KMS-11 (cell line): ENCODE measurements at regions not wholly inside any gene's neighbourhood (a gene's known extent, or its start where the extent isn't known, plus 50 kb on each side); places are given as distances from the start of the nearest gene placed in this dataset.
"Not testable (repeated sequence)": the region's sequence is repeated elsewhere in the genome, so short reads cannot be mapped to it uniquely, and the experiment has no call there.

ENCODE experiments used
- H2AFZ ChIP-seq: fragments of 200-600 bp; sonication (generic); 2 replicates; pipeline ENCODE4 v1.6.1; 2016; ENCODE audit warnings: antibody characterized with exemption, mixed run types, low read depth
- H3K27ac ChIP-seq: fragments of 200-600 bp; sonication (generic); 2 replicates; pipeline ENCODE4 v1.6.1; 2016; ENCODE audit warnings: mild to moderate bottlenecking, mixed run types
- H3K27me3 ChIP-seq: fragments of 200-600 bp; sonication (generic); 2 replicates; pipeline ENCODE4 v1.6.1; 2017; ENCODE audit warnings: mild to moderate bottlenecking, low read depth, mixed run types, moderate library complexity; ENCODE audit not compliant: insufficient read depth
- H3K36me3 ChIP-seq: fragments of 200-600 bp; sonication (generic); 2 replicates; pipeline ENCODE4 v1.6.1; 2017; ENCODE audit warnings: mild to moderate bottlenecking, mixed run types; ENCODE audit not compliant: insufficient read depth
- H3K4me1 ChIP-seq: fragments of 200-600 bp; sonication (generic); 2 replicates; pipeline ENCODE4 v1.6.1; 2016; ENCODE audit warnings: mild to moderate bottlenecking, low read depth, mixed run types; ENCODE audit not compliant: poor library complexity, severe bottlenecking
- H3K4me2 ChIP-seq: fragments of 200-600 bp; sonication (generic); 2 replicates; pipeline ENCODE4 v1.7.0; 2016; ENCODE audit warnings: mild to moderate bottlenecking, mixed run types
- H3K4me3 ChIP-seq: fragments of 200-600 bp; sonication (generic); IDR thresholded peaks from 2 replicates; pipeline ENCODE4 v1.6.1; 2017; ENCODE audit warnings: low read depth, low read length, mixed read lengths; ENCODE audit not compliant: insufficient read depth
- H3K79me2 ChIP-seq: fragments of 200-600 bp; sonication (generic); 2 replicates; pipeline ENCODE4 v1.6.1; 2016; ENCODE audit warnings: low read depth, mixed run types; ENCODE audit not compliant: insufficient read depth
- H3K9ac ChIP-seq: fragments of 200-600 bp; sonication (generic); 2 replicates; pipeline ENCODE4 v1.6.1; 2016; ENCODE audit warnings: mild to moderate bottlenecking, mixed run types
- H4K20me1 ChIP-seq: fragments of 200-600 bp; sonication (generic); 2 replicates; pipeline ENCODE4 v1.6.1; 2016; ENCODE audit warnings: mild to moderate bottlenecking, mixed run types; ENCODE audit not compliant: insufficient read depth
- TF ChIP-seq, protein P1 (sequence below): fragments of 200-600 bp; sonication (generic); conservative IDR thresholded peaks from 2 replicates; pipeline ENCODE4 v1.6.1; 2017; ENCODE audit warnings: low read depth, mild to moderate bottlenecking, antibody characterized with exemption, low read length, moderate library complexity, mixed read lengths

DNA sequence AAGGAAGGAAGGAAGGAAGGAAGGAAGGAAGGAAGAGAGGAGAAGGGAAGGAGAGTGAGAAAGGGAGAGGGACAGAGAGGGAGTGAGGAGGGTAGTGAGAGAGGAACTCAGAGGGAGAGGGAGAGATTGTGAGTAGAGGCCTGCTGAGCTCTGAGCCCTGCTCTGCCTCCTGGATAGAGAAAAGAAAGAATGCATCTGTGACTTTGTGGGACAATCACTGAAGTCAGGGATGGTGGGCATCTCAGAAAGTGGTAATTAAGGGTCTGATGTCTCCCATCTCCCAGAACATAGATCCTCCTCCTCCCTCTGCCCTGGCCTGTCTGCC lies 142.9 kb upstream of the BANK1 start:
- no peak overlapping the region for H3K4me2 ChIP-seq
- no peak overlapping the region for H3K27ac ChIP-seq
- H3K27me3 ChIP-seq, result no peaks in the 10 kb centered on the region
- H3K4me3 ChIP-seq, result no peak overlapping the region
- no peaks in the 10 kb centered on the region for H3K36me3 ChIP-seq
- H3K9ac ChIP-seq, result no peak overlapping the region
- TF ChIP-seq, protein P1, sequence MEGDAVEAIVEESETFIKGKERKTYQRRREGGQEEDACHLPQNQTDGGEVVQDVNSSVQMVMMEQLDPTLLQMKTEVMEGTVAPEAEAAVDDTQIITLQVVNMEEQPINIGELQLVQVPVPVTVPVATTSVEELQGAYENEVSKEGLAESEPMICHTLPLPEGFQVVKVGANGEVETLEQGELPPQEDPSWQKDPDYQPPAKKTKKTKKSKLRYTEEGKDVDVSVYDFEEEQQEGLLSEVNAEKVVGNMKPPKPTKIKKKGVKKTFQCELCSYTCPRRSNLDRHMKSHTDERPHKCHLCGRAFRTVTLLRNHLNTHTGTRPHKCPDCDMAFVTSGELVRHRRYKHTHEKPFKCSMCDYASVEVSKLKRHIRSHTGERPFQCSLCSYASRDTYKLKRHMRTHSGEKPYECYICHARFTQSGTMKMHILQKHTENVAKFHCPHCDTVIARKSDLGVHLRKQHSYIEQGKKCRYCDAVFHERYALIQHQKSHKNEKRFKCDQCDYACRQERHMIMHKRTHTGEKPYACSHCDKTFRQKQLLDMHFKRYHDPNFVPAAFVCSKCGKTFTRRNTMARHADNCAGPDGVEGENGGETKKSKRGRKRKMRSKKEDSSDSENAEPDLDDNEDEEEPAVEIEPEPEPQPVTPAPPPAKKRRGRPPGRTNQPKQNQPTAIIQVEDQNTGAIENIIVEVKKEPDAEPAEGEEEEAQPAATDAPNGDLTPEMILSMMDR, result no peak
- H3K4me1 ChIP-seq, result no peaks in the 10 kb centered on the region
- H2AFZ ChIP-seq, result no peak overlapping the region
- H4K20me1 ChIP-seq, result no peaks in the 10 kb centered on the region
- no peaks in the 10 kb centered on the region for H3K79me2 ChIP-seq

- H2AFZ ChIP-seq, result no peak overlapping the region
- H3K27ac ChIP-seq, result no peak overlapping the region
- TF ChIP-seq, protein P1, result no peak
- H3K9ac ChIP-seq, result no peak overlapping the region
- no peaks in the 10 kb centered on the region for H3K36me3 ChIP-seq
- no peaks in the 10 kb centered on the region for H4K20me1 ChIP-seq
- no peak overlapping the region for H3K4me3 ChIP-seq
- H3K4me1 ChIP-seq, result no peaks in the 10 kb centered on the region
- H3K4me2 ChIP-seq, result no peak overlapping the region
- no peaks in the 10 kb centered on the region for H3K79me2 ChIP-seq
- H3K27me3 ChIP-seq, result no peaks in the 10 kb centered on the region
Measured at GRCh38 chr4:101644516-101644915, 146.0 kb upstream of the BANK1 start.

GRCh38 chr4:101643186-101643837 lies 147.2 kb upstream of the BANK1 start:
- TF ChIP-seq, protein P1, result no peak
- Histone ChIP-seq H3K4me2 (no peak overlapping the region), H3K4me3 (no peak overlapping the region), H3K36me3 (no peaks in the 10 kb centered on the region), H2AFZ (no peak overlapping the region), H4K20me1 (no peaks in the 10 kb centered on the region), H3K4me1 (no peaks in the 10 kb centered on the region), H3K79me2 (no peaks in the 10 kb centered on the region), H3K27me3 (no peaks in the 10 kb centered on the region), H3K9ac (no peak overlapping the region), H3K27ac (no peak overlapping the region)

DNA sequence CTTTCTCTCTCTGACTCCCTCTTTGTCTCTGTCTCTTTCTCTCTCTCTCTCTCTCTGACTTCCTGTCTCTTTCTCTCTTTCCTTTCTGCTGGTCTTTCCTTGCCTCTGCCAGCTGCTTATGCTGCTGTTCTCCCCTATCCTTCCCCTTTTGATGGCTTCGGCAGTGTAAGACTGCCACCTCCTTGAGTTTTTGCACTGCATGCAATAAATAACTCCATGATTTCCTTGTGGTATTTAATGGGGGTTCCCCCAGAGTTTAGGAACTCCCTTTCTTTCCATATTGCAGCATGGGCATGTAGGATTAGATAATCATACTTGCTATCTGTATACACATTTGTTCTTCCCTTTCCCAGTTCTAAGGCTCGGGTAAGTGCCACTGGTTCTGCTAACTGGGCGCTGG lies 157.8 kb upstream of the BANK1 start:
- not testable (repeated sequence) for H3K79me2 ChIP-seq, H4K20me1 ChIP-seq, H3K9ac ChIP-seq, H3K4me3 ChIP-seq, H2AFZ ChIP-seq, H3K4me2 ChIP-seq, H3K36me3 ChIP-seq, H3K27me3 ChIP-seq, H3K27ac ChIP-seq, H3K4me1 ChIP-seq

GRCh38 chr4:101630319-101630986 lies 160.1 kb upstream of the BANK1 start:
- Histone ChIP-seq H3K27ac (no peak overlapping the region), H2AFZ (no peak overlapping the region), H3K4me2 (no peak overlapping the region), H3K4me3 (no peak overlapping the region), H4K20me1 (no peaks in the 10 kb centered on the region), H3K9ac (no peak overlapping the region), H3K27me3 (no peaks in the 10 kb centered on the region), H3K79me2 (no peaks in the 10 kb centered on the region), H3K4me1 (no peaks in the 10 kb centered on the region), H3K36me3 (no peaks in the 10 kb centered on the region)
- TF ChIP-seq, protein P1, result no peak
